ENCODE measurements at regions not wholly inside any gene's neighbourhood (a gene's known extent, or its start where the extent isn't known, plus 50 kb on each side); places are given as distances from the start of the nearest gene placed in this dataset.

- no peak for TF ChIP-seq JUNB (IDR thresholded peaks at IDR 0.05)
- no peak for TF ChIP-seq KDM1A (IDR thresholded peaks at IDR 0.05; ENCODE audit: low read depth)
- TF ChIP-seq, protein P1, sequence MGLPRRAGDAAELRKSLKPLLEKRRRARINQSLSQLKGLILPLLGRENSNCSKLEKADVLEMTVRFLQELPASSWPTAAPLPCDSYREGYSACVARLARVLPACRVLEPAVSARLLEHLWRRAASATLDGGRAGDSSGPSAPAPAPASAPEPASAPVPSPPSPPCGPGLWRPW (IDR thresholded peaks at IDR 0.05) = no peak
- TF ChIP-seq ZNF302 (CRISPR knock-in tag; IDR thresholded peaks at IDR 0.05) = no peak
- TF ChIP-seq HOXB13 (CRISPR knock-in tag; IDR thresholded peaks at IDR 0.05; ENCODE audit: low read depth) = no peak
- TF ChIP-seq SREBF2 (IDR thresholded peaks at IDR 0.05) = no peak
- TF ChIP-seq ZSCAN20 (CRISPR knock-in tag; IDR thresholded peaks at IDR 0.05) = no peak
Measured at GRCh38 chr1:193951984-193952383, 765.6 kb upstream of the B3GALT2 start (continued).

DNA sequence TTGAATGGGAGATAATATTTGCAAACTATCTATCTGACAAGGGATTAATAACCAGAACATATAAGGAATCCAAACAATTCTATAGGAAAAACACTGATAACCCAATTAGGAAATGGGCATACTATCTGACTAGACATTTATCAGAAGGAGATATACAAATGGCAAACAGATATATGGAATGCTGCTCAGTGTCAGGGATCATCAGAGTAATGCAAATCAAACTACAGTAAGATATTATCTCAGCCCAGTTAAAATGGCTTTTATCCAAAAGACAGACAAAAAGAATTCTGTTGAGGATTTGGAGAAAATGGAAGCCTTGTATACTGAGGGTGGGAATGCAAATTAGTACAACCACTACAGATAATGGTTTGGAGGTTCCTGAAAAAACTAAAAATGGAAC, 758.0 kb upstream of the B3GALT2 start:
- TF ChIP-seq SMC3 (IDR thresholded peaks at IDR 0.05) (no peak), HMGXB4 (CRISPR knock-in tag; IDR thresholded peaks at IDR 0.05; ENCODE audit: borderline replicate concordance) (no peak), RARB (CRISPR knock-in tag; IDR thresholded peaks at IDR 0.05) (no peak), MYC (IDR thresholded peaks at IDR 0.05; ENCODE audit: borderline replicate concordance, low read length) (no peak), MAZ (IDR thresholded peaks at IDR 0.05; ENCODE audit: borderline replicate concordance, low read depth, low read length) (no peak), CBX2 (IDR thresholded peaks at IDR 0.05; ENCODE audit: borderline replicate concordance, low read depth) (no peak), RFX5 (IDR thresholded peaks at IDR 0.05) (no peak), USF2 (IDR thresholded peaks at IDR 0.05) (no peak), TP53 (CRISPR knock-in tag; IDR thresholded peaks at IDR 0.05) (no peak), SREBF2 (IDR thresholded peaks at IDR 0.05) (no peak), PBX3 (IDR thresholded peaks at IDR 0.05) (no peak), EHMT2 (IDR thresholded peaks at IDR 0.05; ENCODE audit: low read depth) (no peak), JUNB (IDR thresholded peaks at IDR 0.05) (no peak), TFCP2L1 (CRISPR knock-in tag; IDR thresholded peaks at IDR 0.05) (no peak), GATA3 (IDR thresholded peaks at IDR 0.05; ENCODE audit: borderline replicate concordance) (no peak), HEYL (CRISPR knock-in tag; IDR thresholded peaks at IDR 0.05) (no peak)
- TF ChIP-seq, protein P2, sequence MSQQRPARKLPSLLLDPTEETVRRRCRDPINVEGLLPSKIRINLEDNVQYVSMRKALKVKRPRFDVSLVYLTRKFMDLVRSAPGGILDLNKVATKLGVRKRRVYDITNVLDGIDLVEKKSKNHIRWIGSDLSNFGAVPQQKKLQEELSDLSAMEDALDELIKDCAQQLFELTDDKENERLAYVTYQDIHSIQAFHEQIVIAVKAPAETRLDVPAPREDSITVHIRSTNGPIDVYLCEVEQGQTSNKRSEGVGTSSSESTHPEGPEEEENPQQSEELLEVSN (IDR thresholded peaks at IDR 0.05; ENCODE audit: borderline replicate concordance, low read depth) = no peak
- TF ChIP-seq, protein P3, sequence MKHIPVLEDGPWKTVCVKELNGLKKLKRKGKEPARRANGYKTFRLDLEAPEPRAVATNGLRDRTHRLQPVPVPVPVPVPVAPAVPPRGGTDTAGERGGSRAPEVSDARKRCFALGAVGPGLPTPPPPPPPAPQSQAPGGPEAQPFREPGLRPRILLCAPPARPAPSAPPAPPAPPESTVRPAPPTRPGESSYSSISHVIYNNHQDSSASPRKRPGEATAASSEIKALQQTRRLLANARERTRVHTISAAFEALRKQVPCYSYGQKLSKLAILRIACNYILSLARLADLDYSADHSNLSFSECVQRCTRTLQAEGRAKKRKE (CRISPR knock-in tag; IDR thresholded peaks at IDR 0.05; ENCODE audit: low read depth) = no peak
- no peak overlapping the region for H3K4me2 ChIP-seq
- no peaks in the 10 kb centered on the region for H3K4me1 ChIP-seq
- DNase-seq (ENCODE audit: low read depth in 1 of 2, low spot score in 1 of 2) (no peak), ATAC-seq (no peak), FAIRE-seq (no peak)
- no peaks in the 10 kb centered on the region for H3K9me3 ChIP-seq
- H3K4me3 ChIP-seq = no peak overlapping the region
- CTCF ChIA-PET = no interaction called here
- POLR2A ChIA-PET = no interaction called here
- no peak overlapping the region for H3K27ac ChIP-seq

Data from A549 (cell line).